Stimulated activated CD4-positive, alpha-beta T cell treated with anti-CD3 and anti-CD28 coated beads, TNF-alpha, amount 100 ng/mL, for 1 hour (primary cell): ENCODE measurements at regions not wholly inside any gene's neighbourhood (a gene's known extent, or its start where the extent isn't known, plus 50 kb on each side); places are given as distances from the start of the nearest gene placed in this dataset.

Experiments used
- DNase-seq, 3 donors: peaks; one replicate each; pipeline ENCODE4 v3.0.0-alpha.2; 2020; ENCODE audit warnings: low read depth in 3 of 3, low spot score in 1 of 3

DNA sequence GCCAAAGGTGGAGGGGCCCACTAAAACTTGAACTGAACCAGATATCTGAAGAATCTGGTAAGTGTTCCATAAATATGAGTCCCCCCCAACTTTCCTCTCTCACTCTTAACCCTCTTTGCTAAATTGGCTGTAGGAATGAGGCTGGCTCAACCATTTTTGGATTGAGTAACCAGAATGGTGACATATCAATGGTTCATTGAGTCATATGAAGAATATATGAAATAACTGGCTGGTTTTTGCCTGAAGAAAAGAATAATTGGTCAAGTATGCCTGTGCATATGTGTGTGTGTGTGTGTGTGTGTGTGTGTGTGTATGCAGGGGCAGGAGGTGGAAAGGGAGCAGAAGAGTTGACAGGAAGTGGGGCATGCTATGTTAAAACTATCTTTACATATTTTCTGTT, 472.9 kb upstream of the THBS1 start:
- no peak for DNase-seq

DNA sequence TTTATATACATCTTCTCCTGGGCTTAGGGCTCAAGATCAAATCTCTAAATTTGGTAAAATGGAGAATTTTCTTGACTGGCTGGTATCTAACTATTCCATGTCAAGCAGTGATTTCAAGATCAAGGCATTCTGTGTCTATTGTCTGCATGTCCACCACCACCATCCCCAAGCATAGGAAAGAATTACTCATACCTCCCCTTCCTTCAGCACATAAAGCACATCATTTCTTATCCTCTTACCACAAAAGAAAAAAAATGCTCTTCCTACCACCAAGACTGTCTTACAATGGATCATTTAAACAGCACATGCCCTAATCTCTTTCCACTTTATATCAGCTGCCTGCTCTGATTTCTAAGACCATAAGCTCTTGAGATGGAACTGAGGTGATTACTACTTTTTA, 470.5 kb upstream of the THBS1 start:
- no peak for DNase-seq

DNA sequence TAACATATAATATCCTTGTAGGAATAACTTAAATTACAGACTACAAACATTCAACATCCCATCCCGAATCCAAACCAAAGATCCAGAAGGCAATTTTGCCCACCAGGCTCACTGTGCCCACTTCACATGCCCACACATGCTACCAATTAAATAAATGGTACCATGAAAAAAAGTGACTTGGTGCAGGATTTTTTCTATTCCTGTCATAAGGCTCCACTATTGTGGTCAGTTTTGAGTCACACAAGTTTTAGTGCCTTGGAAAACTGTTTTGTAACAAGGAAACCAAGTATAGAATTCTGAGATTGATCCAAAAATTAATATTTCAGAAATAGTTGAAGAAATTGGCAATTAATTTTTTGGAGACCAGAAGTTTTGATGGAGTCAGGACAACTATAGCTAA, 470.1 kb upstream of the THBS1 start:
- no peak for DNase-seq

DNA sequence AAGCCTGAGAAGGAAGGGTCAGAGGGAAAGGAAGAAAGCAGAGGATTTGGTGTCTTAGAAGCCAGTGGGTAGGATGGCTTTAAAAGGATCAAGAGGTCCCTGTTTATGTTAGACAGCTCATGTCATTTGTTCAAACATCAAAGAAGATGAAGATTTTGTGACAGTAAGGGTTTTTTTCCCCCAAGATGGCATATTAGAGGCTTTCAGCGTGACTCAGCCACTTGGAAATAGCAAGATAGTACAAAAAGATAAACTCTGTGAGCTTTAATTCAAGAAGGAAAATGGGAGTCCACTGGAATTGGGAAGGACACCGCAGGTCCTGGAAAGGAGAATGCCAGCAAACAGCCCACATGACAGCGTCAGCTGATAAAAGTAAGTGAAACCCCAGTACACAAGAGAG, 467.1 kb upstream of the THBS1 start:
- no peak for DNase-seq

DNA sequence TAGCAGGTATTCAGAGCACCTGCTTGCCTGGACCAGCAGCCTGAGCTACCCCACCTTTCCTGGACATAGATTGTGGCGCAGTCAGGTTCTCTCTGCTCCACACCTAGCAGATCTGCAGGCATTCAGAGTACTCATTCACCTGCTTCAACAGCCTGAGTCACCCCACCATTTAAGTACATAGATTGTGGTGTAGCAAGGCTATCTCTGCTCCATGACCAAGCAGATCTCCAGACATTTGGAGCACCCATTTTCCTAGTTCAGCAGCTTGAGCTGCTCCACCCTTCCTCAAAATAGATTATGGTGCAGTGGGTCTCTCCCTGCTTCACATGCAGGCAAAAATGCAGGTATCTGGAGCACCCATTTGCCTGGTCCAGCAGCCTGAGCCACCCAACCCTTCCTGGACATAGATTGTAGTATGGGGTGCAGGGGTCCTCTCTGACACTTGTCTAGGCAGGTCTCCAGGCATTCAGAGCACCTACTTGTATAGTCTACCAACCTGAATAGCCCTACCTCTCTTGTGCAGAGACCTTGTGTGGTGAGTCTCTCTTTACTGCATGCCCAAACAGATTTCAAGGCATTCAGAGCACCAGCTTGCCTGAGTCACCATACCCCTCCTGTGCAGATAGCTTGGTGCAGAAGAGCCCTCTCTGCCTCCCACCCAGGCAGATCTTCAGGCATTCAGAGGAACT, 466.0 kb upstream of the THBS1 start:
- no peak for DNase-seq

DNA sequence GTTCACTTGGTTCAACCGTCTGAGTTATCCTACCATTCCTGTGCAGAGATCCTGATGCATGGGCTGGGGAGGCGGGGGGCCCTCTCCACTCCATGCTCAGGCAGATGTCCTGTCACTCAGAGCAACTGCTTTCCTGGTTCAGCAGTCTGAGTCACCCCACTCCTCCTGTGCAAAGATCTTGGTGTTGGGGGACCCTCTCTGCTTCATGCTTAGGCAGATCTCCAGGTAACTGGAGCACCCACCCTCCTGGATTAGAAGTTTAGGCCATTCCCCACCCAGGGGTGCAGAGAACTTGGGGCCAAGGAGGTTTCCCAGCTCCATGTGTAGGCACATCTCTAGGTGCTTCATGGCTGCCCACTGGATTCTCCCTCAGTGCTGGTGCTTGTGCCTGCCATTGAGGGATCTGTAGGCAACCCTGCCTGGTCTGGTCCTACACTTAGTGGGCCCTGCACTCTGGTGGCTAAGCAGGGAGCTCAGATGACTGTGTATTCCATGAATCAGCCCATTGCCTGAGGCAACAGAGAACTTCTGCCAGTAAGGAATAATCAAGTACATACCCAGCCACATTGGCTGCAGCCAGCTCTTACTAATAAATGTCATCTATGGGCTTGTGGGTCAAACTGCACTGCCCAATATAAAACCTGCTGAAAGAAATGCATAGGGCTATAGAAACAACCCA, 465.4 kb upstream of the THBS1 start:
- no peak for DNase-seq

DNA sequence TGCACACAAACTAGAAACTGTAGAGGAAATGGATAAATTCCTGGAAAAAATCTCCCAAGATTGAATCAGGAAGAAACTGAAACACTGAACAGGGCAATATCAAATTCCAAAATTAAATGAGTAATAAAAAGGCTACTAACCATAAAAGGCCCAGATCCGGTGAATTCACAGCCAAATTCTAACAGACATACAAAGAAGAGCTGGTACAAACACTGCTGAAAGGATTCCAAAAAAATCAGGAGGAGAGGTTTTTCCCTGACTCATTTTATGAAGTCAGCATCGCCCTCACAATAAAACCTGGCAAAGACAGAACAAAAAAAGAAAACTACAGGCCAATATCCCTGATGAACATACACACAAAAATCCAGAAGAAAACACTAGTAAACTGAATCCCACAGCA, 462.4 kb upstream of the THBS1 start:
- DNase-seq, result no peak

DNA sequence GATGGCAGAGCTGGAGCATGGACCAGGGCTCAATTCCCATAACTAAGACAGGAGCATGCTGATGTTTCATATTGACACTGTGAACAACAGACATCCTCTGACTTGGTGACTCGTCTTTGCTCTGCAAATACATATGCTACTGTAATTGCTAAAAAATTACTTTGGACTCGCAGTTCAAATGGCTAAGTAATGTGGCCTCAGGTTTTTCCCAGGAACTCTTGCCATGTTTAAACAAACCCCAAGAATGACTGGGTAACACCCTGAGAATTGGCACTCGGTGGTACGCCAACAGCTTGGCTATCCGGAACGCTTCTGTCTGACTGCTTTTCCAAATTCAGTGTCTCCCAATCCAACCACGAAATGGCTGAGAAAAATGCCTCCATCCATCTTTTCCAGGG, 456.7 kb upstream of the THBS1 start:
- DNase-seq, result no peak

DNA sequence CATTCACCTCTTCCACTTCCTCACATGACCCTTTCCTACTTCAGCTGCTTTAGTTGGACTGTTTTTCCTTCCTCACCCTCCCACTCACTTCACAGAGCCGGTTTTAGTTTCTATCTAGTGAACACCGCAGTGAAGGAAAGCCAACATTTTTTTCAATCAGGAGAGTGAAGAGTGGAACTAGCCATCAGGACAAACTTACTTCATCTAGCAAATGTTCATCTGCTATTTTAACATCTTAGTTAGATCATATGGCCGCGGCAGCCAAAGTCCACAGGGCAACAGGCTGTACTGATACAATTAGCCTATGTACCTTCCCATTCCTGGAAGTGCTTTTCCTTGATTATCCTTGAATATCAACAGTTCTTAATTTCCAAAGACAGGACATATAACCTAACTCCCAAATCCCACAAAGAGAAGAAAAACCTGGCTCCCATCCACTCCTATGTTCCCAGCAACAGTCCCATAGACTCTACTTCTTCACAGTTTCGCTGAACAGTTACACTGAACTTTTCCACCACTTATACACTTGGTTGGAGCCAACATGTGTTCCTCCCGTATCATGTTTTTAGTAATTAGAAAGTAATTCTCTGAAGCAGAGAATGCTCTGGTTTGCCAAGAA, 456.2 kb upstream of the THBS1 start:
- DNase-seq, result no peak

DNA sequence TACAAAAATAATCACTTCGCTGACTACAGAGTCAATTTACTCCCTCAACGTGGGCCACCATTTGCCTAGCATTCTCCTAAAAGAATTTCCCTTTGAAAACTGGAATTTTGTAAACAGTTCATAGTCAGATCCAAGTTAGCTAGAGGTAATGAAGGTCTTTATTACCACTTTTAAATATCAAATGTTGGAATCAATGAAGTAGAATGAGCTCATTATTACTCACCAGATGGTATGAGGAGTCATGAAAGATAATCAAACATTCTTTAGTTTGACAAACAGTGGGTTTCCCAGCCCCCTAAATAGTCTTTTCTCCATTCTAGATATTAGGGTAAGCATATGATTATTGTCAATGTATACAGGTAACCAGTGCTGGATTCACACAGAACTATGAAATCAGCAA, 455.7 kb upstream of the THBS1 start:
- no peak for DNase-seq

DNA sequence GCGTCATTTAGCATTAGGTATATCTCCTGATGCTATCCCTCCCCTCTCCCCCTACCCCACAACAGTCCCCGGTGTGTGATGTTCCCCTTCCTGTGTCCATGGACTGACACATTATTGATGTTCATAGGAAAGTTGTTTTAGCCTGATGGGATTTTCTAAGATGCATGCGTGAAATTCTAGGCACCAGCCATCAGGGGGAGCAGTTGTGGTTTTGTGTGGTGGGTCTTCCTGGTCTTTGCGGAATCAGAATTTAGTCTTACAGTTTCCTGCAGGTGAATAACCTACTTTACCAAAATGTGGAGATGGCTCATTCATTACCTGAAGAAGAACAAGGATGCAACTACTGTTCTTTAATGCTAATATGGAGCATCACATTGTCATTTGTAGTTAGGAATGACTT, 455.0 kb upstream of the THBS1 start:
- DNase-seq, result no peak

DNA sequence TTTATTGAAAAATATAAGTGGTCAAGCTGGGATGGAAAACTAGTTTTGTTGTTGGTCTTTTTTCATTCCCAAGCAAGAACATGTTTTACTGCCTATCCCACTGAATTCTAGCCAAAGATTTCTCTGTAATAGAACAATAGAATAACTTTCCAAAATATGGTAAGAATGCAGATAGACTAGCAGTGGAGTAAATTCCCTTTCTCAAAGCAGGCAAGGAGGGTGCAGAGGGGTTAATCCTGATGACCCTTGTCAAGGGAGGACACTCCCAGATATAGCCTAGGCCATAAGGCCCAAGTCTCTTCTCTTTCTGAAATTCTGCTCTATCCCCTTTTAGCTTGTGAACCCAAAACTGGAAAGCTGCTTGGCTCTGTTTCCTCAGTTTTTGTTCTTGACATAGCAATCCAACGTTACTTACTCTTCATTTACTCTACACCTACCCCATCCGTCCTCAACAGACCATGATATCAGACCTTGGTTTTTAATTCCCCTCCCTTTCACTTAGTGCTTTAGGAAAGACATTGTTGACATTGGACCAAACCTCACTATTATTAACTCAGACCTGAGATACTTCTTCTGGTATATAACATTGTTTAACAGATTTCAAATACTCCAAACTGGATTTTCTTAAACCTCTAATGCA, 453.6 kb upstream of the THBS1 start:
- DNase-seq, result no peak

DNA sequence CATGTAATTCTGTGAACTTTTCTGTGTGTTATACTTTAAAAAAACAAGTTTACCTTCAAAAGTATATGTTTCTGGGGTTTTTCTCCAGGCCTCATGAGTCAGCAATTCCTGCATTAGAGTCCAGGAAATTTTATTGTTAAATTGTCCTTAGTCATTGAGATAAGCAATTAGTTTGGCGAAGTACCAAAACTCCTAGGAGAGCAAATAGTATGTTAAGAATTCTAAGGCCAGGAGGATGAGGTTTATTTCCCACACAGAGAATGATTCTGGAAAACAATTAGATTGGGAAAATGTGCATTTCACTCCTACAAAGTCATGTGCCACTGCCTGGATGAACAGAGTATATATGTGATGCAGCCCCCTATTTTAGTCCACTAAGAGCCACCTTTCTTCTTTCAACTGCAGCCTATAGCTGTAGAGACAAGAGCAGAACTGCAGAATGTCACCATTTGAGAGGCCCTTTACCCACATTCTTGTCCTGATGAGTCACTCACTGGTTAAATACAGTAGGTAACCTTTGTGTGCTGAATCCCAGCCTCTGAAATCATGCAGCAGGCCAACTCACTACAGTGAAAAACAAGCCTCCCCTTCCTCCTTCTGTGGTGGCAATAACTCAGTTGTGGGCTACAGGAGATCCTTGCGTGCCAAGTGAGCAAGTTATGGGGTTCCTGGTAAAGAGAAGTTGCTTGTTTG, 452.8 kb upstream of the THBS1 start:
- DNase-seq, result no peak

DNA sequence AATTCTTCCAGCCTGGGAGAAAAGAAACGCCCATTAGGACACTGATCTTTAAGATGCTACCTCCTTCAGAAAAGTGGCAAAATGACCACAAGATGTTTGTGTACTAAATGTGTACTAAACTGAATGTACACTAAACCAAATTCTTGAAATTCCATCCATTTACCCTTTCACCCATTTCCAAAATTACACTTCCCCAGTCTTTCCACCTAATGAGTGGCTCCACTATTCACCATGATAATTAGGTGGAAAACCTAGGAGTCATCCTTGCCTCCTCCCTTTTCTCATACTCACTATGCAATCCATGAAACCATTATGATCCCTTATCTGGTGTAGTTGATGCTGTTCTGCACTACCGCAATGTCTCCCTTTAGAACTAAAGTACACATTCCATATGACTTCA, 452.1 kb upstream of the THBS1 start:
- no peak for DNase-seq

DNA sequence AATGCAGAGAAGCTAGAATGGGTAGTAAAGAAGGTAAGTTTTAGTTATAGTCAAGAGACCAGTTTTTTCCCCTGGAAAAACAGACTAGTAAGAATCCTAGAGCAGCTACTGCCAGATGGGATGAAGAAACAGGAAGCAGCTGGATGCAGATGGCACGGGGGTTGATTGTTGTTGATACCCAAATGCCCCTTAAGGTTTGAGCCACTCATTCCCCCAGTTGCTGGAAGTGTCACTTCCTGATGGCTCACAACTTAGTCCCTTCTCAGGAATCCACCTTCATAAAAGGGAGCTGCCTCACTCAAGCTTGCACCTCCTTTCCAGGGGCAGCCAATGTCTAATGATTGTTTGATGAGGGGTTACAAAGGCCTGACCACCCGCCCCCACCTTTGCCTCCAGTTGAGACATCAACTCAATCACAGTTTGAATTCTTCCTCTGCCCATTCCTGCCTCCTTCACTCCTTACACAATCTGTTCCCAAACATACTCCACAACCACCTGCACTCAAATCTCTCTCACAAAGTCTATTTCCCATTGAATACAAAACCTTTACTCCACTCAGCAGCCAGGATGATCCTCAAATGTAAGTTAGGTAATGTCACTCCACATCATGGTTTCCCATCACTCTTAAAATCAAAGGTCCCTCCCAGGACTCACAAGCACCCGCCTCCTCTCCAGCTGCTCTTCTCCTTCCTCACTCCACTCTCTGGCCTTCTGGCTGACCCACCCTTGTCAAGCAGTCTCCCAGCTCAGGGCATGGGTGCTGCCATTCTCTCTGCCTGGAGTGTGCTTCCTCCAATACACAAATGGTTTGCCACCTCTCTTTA, 450.1 kb upstream of the THBS1 start:
- DNase-seq, result no peak

DNA sequence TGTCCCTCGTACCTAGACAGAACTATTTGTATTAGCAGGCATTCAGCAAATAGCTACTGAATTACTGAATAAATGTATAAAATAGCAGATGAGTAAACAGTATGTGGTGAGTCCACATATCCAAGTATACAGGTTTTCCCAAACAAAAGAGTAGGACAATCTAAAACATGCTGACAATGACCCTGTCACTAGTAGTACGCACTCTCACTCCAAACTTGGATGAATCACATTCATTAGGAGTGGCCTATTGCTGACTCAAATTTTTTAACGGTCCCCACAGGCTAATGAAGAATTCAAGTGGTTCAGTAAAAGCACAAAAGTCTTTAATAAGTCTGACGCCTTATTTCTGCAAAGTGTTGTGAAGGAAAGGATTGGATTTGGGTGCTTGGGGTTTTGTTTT, 449.3 kb upstream of the THBS1 start:
- no peak for DNase-seq

DNA sequence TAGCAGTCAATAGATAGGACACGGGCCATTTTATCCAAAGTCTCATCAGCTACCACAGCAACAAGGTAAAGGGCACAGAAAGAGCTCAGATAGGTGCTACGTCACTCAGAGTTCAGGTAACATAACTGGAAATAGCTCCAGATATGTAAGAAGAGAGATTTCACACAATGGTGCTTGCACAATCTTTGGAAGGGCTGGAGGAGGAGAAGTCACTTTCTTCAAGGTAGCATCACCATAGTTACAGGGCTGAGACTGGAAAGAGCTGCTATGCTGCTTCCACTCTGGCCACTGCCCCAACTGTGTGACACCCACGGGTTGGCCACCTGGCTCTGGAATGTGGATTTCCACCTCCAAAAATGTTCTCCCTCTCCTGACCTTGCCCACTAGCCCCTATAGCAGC, 448.8 kb upstream of the THBS1 start:
- DNase-seq, result no peak

DNA sequence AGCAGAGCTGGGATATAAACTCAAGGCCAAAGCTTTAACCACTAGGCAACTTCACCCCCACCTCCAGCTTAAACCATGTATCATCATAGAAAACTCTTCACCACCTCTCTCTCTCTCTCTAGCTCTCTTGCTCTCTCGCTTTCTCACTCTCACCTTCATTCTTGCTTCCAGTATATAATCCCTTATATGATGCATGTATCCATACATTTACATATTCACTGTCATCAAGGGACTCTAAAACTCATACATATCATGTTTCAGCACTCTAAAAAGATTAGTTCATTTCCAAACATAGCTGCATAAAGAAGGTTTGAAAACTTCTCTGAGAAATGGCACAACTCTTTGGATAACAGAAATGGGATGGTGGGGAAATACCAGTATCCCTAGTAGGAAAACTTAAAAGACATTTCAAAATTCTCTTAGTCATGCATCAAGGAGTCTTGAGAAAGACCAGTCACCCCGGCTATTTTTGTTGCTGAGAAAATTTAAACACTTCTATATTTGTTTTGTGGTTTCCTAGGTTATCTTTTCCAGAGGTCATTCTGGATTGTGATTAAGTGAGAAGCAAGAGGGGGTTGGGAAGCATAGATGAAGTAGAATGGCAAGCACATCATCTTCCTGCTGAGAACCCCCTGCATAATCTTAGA, 447.8 kb upstream of the THBS1 start:
- no peak for DNase-seq

DNA sequence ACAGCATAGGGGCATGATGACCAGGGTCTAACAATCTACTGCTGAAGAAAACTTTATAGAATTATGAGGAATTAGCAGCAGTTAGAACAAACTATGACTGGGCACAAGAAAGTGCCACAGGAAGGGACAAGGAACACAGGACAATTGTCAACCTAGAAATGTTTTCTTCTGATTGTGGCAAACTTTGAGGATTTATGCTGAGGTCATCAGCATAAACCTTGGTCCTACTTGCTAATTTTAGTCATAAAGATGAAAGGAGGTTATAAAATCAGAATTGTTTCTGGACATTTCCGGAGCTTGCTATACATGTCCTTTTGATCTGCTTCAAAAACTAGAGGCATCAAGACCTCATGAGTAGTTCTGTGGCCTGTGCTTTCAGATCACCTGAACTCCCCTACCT, 446.6 kb upstream of the THBS1 start:
- no peak for DNase-seq

DNA sequence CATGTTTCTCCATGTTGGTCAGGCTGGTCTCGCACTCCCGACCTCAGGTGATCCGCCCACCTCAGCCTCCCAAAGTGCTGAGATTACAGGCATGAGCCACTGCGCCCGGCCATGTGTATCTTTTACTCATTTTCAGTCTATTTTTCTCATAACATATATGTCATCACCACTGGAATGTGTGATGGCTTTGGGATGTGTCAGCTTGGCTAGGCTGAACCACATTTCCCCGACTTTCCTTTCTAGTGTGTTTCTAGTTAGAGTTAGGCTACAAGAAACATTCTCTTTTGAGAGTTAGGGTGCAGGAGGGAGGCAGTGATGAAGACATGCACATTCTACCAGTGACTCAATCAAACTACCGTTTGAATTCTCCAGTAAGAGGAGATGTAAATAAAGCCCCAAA, 444.9 kb upstream of the THBS1 start:
- DNase-seq, result no peak
